T-helper 9 cell (primary cell): ENCODE measurements at regions not wholly inside any gene's neighbourhood (a gene's known extent, or its start where the extent isn't known, plus 50 kb on each side); places are given as distances from the start of the nearest gene placed in this dataset.

Experiments
- DNase-seq: peaks from one replicate; pipeline ENCODE4 v3.0.0-alpha.2; 2020

- no peak for DNase-seq
These were observed 69.9 kb downstream of the SERPINA3 start for GRCh38 chr14:94682061-94682516.

- no peak for DNase-seq
These were observed 69.3 kb downstream of the SERPINA3 start for GRCh38 chr14:94681300-94682060.

GRCh38 chr14:94680862-94681288 lies 68.7 kb downstream of the SERPINA3 start:
- no peak for DNase-seq

- no peak for DNase-seq
These were observed 68.0 kb downstream of the SERPINA3 start for GRCh38 chr14:94679937-94680861.

GRCh38 chr14:94679106-94679810 lies 67.1 kb downstream of the SERPINA3 start:
- DNase-seq, result no peak

- no peak for DNase-seq
These were observed 65.6 kb downstream of the SERPINA3 start for GRCh38 chr14:94677747-94678146.

GRCh38 chr14:94677213-94677612 lies 65.0 kb downstream of the SERPINA3 start:
- DNase-seq, result no peak

GRCh38 chr14:94676495-94677185 lies 64.4 kb downstream of the SERPINA3 start:
- DNase-seq, result no peak

- no peak for DNase-seq
These were observed 62.8 kb downstream of the SERPINA3 start for GRCh38 chr14:94675036-94675435.

GRCh38 chr14:94673781-94674231 lies 61.6 kb downstream of the SERPINA3 start:
- DNase-seq, result no peak
